ENCODE measurements at regions not wholly inside any gene's neighbourhood (a gene's known extent, or its start where the extent isn't known, plus 50 kb on each side); places are given as distances from the start of the nearest gene placed in this dataset.

GRCh38 chr6:168865-169455 is 123.3 kb upstream of the DUSP22 start (continued):
- TF ChIP-seq ZBTB11 (tag by site-specific recombination; conservative IDR thresholded peaks at IDR 0.05; ENCODE audit: low read depth): no peak

GRCh38 chr6:174036-174435 is 118.3 kb upstream of the DUSP22 start:
- Histone ChIP-seq H3K36me3 (ENCODE audit: control insufficient read depth in 2 of 2, insufficient read depth in 1 of 2, low read length in 2 of 2) (no peaks in the 10 kb centered on the region), H3K4me1 (ENCODE audit: control insufficient read depth, insufficient read depth, low read length) (no peaks in the 10 kb centered on the region), H3K9me3 (ENCODE audit: control insufficient read depth, insufficient read depth, low read depth, low read length) (no peaks in the 10 kb centered on the region), H3K4me3 (ENCODE audit: low read depth, low read length) (no peak overlapping the region), H3K27ac (ENCODE audit: extremely low read depth, low read depth, low read length) (no peak overlapping the region)
- ChIA-PET POLR2A (no interaction called here), CTCF (no interaction called here)
- TF ChIP-seq ZBTB44 (tag by site-specific recombination; IDR thresholded peaks at IDR 0.05): no peak
- TF ChIP-seq MZF1 (tag by site-specific recombination; IDR thresholded peaks at IDR 0.05; ENCODE audit: borderline replicate concordance): no peak
- TF ChIP-seq SCRT2 (tag by site-specific recombination; IDR thresholded peaks at IDR 0.05): no peak

- Histone ChIP-seq H3K36me3 (ENCODE audit: control insufficient read depth in 2 of 2, insufficient read depth in 1 of 2, low read length in 2 of 2) (no peaks in the 10 kb centered on the region), H3K4me3 (ENCODE audit: low read depth, low read length) (no peak overlapping the region), H3K4me1 (ENCODE audit: control insufficient read depth, insufficient read depth, low read length) (no peaks in the 10 kb centered on the region), H3K27ac (ENCODE audit: extremely low read depth, low read depth, low read length) (no peak overlapping the region), H3K9me3 (ENCODE audit: control insufficient read depth, insufficient read depth, low read depth, low read length) (no peaks in the 10 kb centered on the region)
- ChIA-PET CTCF (no interaction called here), POLR2A (no interaction called here)
- no peak for TF ChIP-seq ZNF354C (tag by site-specific recombination; IDR thresholded peaks at IDR 0.05; ENCODE audit: borderline replicate concordance, low read depth)
- TF ChIP-seq BCL11A (tag by site-specific recombination; IDR thresholded peaks at IDR 0.05; ENCODE audit: low read depth): no peak
- no peak for TF ChIP-seq ZNF692 (tag by site-specific recombination; IDR thresholded peaks at IDR 0.05)
- TF ChIP-seq ZNF670 (tag by site-specific recombination; IDR thresholded peaks at IDR 0.05; ENCODE audit: low read depth): no peak
- no peak for TF ChIP-seq KLF17 (tag by site-specific recombination; IDR thresholded peaks at IDR 0.05)
- TF ChIP-seq ZNF548 (tag by site-specific recombination; IDR thresholded peaks at IDR 0.05): no peak
- no peak for TF ChIP-seq ZNF311 (tag by site-specific recombination; IDR thresholded peaks at IDR 0.05; ENCODE audit: borderline replicate concordance)
- no peak for TF ChIP-seq ZBTB8A (tag by site-specific recombination; IDR thresholded peaks at IDR 0.05)
- TF ChIP-seq ZNF660 (tag by site-specific recombination; IDR thresholded peaks at IDR 0.05): no peak
- TF ChIP-seq HOXC10 (CRISPR knock-in tag; IDR thresholded peaks at IDR 0.05): no peak
- no peak for TF ChIP-seq PRDM1 (tag by site-specific recombination; IDR thresholded peaks at IDR 0.05)
- TF ChIP-seq ZNF843 (tag by site-specific recombination; IDR thresholded peaks at IDR 0.05): no peak
- no peak for TF ChIP-seq ZNF654 (tag by site-specific recombination; IDR thresholded peaks at IDR 0.05; ENCODE audit: low read depth)
- no peak for TF ChIP-seq ZFP3 (tag by site-specific recombination; IDR thresholded peaks at IDR 0.05; ENCODE audit: low read depth)
- TF ChIP-seq ZNF341 (tag by site-specific recombination; IDR thresholded peaks at IDR 0.05; ENCODE audit: low read depth): no peak
- TF ChIP-seq ZNF366 (tag by site-specific recombination; conservative IDR thresholded peaks at IDR 0.05): no peak
Observed at GRCh38 chr6:175680-176079, 116.6 kb upstream of the DUSP22 start.

Data from HEK293 (cell line).